Activated effector memory CD4-positive, alpha-beta T cell treated with Interleukin-2 at 50 U/mL for 16 hours (primary cell): ENCODE measurements at regions not wholly inside any gene's neighbourhood (a gene's known extent, or its start where the extent isn't known, plus 50 kb on each side); places are given as distances from the start of the nearest gene placed in this dataset.

ENCODE experiments used
- DNase-seq: peaks from one replicate; pipeline ENCODE4 v3.0.0-alpha.2; 2020

DNA sequence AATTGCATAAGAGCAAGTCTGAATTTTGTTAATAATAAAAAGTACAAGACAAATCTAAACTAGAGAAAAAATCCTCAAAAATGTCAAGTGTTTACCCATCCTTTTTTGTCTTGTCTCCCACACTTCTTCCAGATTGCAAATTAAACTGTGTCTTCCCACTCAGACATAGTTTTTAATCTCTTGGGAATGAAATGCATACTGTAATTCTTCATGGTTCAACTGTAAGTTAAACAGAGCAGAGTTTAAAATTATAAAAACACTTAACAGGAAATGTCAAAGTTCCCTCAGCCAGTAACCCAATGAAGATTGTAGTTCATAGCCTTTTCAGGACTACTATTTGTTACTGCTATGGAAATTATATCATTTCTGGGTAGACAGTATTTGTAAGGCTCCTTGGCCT, 171.8 kb downstream of the UBE2E3 start:
- DNase-seq, result no peak

DNA sequence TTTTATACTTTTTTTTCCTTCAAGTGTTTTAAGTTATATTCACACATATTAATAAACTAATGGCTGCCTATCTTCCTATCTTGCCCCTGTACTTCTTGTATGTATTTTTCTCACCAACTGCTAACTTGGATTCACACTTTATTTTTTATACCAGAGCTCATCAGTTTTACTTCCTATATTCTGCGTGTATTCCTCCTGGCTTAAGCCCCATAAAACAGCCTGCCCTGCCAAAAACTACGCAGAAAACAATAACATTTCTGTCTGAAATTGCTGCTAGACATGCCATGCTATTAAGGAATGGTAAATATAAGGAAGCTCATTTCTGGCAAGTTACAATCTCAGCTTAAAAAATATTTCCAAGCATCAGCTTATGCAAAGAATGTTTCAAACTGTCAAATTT, 172.3 kb downstream of the UBE2E3 start:
- DNase-seq, result no peak

DNA sequence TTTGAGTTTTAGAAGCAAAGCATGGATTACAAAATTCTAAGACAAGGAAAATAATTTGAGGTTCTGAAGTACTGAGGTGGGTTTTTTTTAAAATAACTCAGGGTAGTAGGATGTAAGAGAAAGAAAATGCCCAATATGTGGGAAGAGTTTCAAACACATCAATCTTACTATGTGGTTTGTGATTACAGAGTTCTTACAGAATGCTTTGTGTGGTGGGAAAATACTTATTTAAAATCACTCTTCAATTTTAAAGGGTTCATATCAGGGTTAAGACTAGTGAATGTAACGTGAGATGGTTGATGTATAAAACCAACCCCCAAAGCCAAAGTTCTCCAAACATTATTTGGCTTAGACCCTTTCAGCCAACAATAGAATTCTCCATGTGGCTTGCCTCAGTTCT, 173.5 kb downstream of the UBE2E3 start:
- DNase-seq, result no peak

DNA sequence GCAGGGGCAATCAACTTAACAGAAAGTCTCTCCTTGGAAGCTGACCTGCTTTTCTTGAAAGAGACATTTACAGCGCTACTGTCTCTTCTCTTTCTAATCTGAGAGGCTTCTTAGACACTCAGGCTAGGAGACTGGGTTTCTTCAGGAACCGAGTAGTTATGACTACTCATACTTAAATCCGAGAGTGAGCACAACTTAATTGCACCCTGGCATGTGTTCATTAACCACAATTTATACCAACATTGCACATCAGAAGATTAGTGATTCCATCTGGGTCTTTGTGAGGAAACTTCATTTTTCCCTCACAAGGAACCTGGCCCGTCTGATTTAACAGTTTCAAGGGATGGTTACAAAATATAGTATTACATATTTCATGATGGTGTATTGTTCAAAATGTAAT, 176.9 kb downstream of the UBE2E3 start:
- DNase-seq, result no peak

DNA sequence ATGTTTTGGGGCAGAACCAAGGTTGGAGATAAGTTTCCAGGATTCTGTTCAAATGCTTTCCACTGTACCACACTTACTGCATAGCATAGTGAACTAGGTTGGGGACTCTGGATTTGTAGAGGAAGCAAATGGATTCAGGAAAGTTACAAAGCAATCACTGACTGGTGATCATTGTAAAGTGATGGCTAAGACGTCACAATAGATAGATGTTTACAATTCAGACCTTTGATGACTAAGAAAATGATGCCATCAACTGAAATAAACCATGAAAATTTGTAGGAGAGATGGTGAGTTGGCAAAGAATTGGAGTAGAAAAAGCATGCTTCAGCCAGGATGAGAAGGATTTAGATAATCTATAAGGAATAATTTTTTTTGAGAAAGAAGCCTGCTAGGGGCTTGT, 178.0 kb downstream of the UBE2E3 start:
- no peak for DNase-seq

DNA sequence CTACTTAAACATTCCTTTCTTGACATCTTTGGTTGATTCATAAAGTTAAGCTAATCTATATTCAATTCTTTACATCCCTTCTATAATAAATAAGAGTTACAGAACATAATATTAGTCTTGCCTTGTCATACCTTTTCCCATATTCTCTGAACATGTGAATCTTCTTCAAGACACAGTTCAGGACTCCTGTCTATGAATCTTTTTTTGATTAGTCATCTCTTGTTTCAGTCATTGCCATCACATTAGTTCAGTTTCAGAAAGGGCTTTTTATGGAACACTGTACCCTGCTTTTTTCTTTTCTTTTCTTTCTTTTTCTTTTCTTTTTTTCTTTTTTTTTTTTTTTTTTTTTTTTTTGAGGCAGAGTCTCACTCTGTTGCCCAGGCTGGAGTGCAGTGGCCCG, 181.2 kb downstream of the UBE2E3 start:
- no peak for DNase-seq

DNA sequence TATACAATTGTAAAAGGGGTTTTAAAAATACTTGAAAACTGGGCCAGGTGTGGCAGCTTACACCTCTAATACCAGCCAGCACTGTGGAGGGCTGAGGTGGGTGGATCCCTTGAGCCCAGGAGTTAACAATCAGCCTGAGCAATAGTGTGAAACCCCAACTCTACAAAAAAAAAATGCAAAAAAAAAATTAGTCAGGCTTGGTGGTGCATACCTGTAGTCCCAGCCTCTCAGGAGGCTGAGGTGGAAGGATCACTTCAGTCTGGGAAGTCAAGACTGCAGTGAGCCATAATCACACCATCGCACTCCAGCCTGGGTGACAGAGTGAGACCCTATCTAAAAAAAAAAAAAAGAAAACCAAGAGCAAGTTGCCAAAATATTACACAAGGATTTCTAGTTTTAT, 182.7 kb downstream of the UBE2E3 start:
- no peak for DNase-seq

DNA sequence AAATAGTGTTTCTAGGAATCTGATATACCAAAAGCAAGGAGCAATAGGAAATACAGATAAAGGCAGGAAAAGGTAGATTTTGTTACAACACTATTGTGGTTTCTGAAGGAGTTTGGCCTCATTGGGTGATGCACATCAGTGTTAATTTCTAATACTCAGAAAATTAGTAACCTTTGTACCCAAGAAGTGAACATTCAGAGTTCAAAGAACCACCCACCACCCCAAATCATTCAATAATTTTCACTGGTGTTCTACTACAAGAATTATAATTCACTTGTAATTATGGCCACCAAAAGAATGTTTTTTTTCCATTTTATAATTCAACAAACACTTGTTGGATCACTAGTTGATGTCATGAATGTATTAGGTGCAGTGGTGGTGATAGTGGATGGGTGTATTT, 183.3 kb downstream of the UBE2E3 start:
- DNase-seq, result no peak

DNA sequence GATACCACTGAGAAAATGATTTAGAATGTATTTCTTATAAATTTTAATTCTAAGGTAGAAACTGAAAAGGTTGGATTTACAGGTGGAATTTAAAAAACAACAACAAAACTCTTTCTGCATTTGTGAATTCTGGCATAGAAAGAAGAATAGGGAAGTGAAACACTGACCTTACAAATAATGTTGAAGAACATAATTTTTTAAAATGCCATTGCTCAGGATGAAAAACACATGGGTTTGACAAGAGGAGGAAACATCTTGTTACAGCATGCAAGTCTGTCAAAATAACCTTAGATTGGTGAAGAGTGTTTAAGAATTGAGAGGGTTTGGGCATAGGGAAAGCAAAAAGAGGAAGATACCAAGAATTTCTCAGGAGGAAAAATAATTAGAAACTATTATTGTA, 184.3 kb downstream of the UBE2E3 start:
- no peak for DNase-seq

DNA sequence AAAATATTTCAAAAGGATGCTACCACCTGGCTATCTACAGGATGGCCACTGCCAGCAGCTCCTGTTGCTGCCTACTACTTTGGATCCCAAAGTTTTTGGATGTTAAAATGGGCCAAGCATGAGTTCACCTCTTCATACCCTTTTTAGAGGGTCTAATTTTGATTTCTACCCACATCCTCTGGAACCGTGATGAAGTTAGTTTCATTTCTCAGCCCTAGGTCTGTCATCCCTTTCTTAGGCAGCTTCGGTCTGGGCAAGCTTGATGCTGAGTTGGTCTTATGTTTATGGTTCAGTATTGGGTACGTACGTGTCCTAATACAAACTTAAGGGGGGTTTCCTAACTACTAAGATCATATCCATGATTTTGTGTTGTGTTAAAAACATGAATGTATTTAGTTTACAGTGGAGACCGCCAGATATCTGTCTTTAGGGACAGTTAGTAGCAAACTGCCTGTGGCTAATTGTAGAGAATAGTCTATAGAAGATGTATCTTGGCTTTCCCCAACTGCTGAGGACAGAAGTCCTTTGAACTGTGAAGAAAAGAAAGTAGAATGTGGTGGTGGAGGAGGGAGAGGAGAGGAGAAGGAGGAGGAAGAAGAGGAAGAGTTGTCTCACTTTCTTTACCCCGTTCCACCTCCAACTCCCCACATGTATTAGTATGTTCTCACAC, 184.9 kb downstream of the UBE2E3 start:
- DNase-seq, result no peak

DNA sequence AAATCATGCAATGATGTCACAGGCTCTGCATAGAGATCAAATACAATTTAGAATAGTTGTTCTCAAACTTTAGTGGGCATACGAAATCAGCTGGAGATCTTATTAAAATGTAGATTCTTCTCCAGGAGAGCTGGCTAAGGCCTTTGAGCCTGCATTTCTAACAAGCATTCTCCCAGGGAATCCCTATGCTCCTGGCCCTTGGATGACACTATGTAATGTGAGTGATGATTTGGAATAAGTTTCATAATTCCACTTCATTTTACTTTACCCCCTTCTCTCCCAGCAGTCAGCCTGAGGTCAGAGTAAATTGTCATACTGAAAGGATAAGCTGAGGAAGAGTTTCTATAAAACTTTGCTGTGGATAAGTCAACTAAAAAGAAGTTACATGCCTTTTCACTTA, 189.1 kb downstream of the UBE2E3 start:
- DNase-seq, result no peak

DNA sequence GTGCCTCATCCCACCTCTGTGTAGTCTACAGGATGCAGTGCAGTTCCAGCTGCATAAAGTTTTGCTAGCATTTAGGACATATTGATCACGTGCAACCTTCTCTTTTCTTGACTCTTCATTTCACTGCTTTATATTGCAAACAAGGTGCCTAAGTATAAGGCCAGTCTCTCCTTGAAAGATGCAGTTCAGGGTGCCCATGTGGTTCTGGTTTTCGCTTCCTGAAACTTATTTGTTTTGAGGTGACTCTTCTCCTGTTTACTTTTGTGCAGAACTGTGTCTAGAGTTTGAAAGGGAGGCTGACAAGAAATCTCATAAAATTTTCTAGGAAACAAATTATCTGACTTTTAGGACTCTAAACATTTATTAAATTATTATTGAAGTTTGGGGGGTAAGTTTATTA, 189.9 kb downstream of the UBE2E3 start:
- no peak for DNase-seq

DNA sequence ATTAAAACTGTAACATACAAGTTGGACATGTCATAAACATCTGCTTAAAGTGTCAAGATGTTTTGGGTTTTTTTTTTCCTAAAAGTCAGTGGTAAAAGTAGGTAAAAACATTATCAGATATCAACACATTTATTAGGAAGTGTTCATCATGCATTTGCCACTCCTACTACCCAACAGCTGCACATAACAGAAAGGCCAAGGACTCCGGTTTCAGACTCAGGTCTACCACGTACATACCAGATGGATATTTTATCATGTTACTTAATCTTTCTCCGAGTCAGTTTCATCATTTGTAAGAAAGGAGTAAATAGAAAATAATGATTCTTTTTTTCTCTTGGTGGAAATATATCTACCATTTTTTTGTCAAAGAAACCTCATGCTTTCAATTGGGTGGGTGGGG, 192.3 kb downstream of the UBE2E3 start:
- no peak for DNase-seq

DNA sequence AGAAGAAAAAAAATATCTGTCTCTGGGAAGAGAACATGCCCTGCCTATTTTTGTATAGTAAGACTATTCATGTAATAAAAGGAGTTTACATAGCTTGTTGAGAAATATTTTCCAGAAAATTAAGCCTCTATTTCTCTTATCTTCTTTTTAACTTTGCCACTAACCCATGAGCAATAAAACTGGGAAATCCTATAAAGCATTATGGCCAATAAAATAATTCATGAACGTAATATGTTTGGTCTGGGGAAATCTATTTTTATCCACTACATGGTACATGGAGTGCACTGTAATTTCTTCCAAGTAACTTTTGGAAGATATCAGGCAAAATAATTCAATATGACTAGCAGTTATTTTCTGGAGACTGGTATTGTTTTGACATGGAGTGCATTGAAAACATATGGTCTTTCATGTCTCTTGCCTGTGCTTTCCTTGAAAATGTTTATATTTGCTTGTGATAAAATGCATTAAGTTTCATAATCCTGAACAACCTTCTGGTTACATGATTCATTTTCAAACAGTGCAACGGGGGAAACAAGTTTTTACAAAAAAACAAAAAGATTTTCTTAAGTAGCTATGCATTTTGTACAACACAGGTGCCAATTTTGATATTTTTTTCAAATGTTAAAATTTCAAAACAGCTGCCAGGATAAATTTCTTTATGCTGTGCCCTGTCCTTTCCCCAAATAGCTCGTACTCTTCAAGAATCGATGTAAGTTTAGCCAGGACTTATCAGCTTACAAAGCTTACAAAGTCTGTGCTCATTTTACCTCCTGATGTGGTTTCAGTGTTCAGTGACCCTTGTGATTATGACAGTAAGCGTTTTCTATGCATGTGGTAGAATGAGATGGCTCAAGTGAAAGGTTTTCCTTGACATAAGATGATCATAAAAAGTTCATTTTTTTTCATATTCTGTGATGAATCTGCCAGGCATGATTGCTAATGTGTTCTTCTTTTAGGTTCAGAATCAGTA, 194.5 kb downstream of the UBE2E3 start:
- DNase-seq, result no peak

DNA sequence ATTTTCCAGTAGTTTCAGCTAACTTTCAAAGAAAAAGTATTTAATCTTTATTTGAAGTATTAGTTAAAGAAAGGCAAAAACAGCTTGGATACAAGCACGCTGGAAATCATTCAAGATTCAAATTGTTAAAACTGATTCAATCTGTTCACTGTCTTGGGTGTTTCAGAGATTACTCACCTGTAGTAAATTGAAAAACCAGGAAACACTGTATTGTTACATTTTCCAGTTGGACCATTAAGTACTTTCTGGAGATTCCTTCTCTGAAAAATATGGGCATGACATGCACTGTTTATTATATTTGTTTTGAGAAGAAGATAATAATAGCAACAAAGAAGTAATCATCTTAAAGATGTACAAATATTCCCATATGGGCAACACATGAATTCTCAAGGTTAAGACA, 196.1 kb downstream of the UBE2E3 start:
- no peak for DNase-seq

DNA sequence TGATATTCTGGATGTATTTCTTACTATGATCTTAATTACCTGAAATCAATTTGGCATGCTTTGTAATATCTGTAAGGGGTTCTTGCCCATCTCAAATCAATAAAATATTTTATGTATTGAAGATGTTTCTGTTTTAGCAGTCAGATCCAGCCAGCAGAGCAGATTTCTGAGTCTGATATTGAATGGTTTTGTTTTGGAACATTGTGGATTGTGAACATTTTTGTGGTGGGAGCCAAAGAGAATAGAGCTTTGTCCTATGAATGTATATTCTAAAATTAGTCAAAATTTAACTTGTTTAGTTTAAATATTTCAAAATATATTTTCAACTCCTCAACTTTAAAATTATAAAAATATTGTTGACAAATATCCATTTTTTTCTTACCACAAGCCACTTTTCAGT, 197.0 kb downstream of the UBE2E3 start:
- DNase-seq, result no peak

DNA sequence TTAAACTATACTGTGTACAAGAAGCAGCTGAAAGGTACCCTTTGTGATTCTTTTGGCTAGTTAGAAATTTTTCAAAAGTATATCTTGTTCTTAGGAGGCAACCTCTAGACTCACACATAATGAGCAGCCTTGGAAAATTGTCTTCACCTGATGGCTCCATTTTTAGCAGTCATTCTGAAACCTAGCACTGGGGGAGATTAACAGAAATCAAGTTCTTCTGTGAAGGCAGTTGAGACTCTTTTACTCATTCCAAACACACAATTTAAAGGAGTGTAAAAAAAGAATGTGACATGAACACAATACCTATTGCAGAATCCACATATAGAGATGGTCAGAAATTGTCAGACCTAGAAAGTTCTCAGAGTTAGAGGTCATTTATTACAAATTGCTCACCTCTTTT, 197.7 kb downstream of the UBE2E3 start:
- DNase-seq, result no peak

DNA sequence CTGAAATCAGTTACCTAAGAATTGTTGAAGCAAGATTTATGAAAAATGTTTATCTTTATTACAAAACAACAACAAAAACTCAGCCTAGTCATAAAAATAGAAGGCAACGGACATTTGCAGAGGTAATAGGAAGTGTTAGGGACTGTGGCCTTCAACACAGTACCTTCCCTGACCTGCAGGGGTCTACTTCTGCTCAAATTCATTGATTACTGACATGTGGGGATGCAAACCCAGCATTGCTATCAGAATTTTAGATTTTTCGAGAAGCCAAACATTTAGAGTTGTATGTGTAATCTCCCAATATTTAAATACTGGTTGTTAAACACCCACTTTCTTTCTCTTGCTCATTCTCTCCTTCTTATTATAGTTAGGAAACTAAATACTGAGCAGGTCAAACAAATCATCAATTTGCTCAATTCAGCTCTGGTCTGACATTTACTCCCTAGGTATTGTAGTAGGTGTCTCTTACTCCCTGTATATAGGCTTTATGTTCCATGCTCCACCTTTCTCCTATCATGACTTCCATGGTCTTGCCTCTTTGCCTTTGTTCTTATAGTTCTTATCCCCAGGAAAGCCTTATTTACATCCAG, 198.5 kb downstream of the UBE2E3 start:
- DNase-seq, result no peak

DNA sequence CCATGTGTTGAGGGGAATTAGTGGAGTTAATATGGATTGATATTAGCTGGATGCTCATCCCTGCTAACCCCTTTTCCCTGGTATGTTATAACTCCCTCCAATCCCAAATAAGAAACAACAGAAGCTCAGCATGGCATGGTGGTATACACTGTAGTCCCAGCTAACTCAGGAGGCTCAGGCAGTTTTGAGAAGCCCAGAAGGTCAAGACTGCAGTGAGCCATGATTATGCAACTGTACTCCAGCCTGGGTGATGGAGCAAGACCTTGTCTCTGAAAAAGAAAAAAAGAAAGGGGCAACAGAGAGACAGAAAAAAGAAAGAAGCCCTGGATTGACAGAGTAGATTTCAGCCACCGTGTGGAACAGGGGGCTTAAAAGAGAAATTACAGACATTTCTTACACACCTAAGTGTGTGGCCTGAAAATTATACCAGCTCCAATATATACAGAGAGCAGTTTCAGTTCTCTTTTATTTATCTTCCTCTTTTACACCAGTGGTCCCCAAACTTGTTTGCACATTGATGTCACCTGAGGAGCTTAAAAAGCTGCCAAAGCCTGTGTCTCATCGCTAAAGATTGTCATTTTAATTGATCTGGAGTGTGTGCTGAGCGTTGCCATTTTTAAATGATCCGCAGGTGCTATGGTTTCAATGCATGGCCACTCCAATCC, 203.6 kb downstream of the UBE2E3 start:
- DNase-seq, result no peak

DNA sequence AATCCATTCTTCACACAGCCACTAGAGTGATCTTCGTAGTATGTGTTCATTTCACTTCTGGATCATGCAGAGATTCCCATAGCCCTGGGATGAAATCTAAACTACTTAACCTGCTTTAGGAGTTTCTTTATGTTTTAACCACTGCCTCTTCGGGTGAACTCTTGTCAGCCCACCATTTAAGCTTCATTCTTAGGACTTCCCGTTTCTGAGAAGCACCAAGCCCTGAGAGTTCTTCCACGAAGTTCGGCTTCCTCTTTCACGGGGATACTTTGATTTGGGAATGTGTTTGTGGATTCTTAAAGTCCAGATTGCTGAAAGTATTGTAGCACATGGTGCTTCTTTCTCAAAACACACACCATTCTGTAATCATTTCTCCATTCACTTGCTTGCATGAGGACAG, 205.0 kb downstream of the UBE2E3 start:
- DNase-seq, result no peak

DNA sequence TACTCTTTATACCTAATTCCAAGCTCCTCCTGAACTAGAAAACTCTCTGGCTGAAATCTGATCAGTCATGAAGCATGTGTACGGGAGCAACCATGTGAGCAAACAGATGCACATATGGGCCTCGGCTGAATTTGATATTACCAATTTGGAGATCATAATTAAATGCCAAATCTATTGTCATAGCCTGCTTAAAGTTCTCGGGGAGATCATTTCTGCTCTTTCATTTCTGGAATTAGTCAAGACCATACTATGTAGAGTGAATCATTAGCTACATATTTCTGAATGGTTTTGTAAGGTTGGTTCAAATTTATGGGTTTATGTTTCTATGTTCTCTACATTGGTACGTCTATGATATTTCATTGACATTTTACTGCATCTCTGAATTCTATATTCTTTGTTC, 205.5 kb downstream of the UBE2E3 start:
- no peak for DNase-seq

DNA sequence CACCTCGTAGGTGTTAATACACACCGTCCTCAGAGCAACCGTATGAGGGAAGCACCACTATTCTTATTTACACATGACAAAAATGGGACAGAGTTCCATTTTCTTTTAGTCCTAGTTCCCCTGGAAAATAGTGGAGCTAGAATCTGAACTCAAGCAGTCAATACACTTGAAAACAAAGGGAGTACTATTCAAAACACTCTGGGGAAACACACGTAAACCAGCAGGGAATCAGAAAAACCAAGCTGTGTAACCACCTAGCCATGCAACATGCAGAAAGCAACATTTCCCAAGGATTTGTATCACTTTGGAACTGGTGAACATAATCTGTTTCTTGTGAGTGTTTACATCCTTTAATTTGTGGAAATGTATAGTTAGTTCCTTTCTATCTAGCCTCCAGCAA, 208.2 kb downstream of the UBE2E3 start:
- no peak for DNase-seq

DNA sequence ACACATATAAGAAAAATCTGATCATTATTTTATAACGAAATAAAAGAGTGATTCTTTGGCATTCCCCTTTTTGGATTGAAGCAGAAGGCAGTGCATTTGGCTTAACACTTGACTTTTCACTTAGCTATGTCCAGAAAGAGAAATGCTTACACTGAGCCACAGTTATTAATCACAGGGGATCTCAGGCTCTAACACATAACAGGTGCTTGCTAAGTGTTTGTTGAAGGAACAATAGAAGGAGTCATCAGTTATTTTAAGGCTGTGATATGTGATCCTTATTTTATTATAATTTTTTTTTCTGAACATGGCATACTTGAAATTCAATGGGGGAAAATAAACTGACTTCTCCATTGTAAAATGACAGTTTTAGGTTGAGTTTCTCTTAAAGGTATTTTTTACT, 209.5 kb downstream of the UBE2E3 start:
- DNase-seq, result no peak

DNA sequence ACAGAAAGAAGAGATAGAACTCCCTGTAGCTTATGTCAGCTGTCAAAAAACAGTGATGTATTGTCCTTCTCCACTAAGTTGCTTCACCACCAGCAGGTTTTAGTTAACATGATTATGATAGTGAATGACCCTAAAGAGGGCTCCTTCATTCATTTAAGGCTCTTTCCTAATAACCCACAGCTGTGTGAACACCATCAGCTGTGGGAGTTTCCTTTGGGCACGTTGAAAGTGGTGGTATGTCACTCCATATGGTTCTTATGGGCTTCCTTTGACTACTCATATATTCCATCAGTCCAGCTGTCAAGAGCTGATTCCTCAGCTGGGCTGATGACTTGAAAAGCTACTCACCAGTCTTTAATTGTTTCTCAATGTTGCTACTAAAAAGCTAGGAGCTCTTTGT, 210.3 kb downstream of the UBE2E3 start:
- DNase-seq, result no peak
